HepG2 (cell line): ENCODE measurements at regions not wholly inside any gene's neighbourhood (a gene's known extent, or its start where the extent isn't known, plus 50 kb on each side); places are given as distances from the start of the nearest gene placed in this dataset.

ENCODE experiments used
- ATAC-seq: fragments of 200-7000 bp; cut with Tn5 transposase; 3 replicates; pipeline ENCODE4 v1.9.1; 2020; ENCODE audit warnings: mild to moderate bottlenecking, moderate library complexity
- BruUV-seq: library from RNA; stranded (reverse); fragments of 400-500 nt; replicated peaks from 2 replicates; lab custom pipeline; 2021; lab: Mats Ljungman, UMichigan
- CTCF ChIA-PET: fragments of 300-600 bp; formaldehyde crosslinking; extraction: SDS; loops from one replicate; lab custom pipeline; 2021; ENCODE audit warnings: low total read pairs, inconsistent platforms, low intra/inter-chr PET ratio; lab: Yijun Ruan, JAX
- POLR2A ChIA-PET: fragments of 350-600 bp; sonication (Branson Sonifier 250); formaldehyde crosslinking; loops from one replicate; lab custom pipeline; 2020; ENCODE audit warnings: antibody characterized with exemption, inconsistent platforms; lab: Yijun Ruan, JAX
- DNase-seq: peaks from one replicate; pipeline ENCODE4 v3.0.0-alpha.2; 2015; ENCODE audit warnings: low spot score
- FAIRE-seq: peaks from 3 replicates; lab custom pipeline; 2011; peaks lifted over from hg19 to GRCh38; lab: Jason Lieb, UNC
- H2AFZ ChIP-seq: one replicate; pipeline ENCODE4 v1.6.1; 2011; ENCODE audit warnings: low read length, inconsistent platforms
- H3K27ac ChIP-seq: fragments of 300-600 bp; 3 replicates; pipeline ENCODE4 v1.8.0; 2011; ENCODE audit warnings: mixed run types, mild to moderate bottlenecking, mixed read lengths, low read length, inconsistent platforms; ENCODE audit not compliant: insufficient read depth; ENCODE audit errors: extremely low read length
- H3K27me3 ChIP-seq, 2 experiments: fragments of 200-600 bp in 1 of 2; 2 replicates in 1 of 2; 3 replicates in 1 of 2; pipeline versions ENCODE4 v1.6.0 to v1.8.0; 2011; ENCODE audit warnings: low read length in 2 of 2, mild to moderate bottlenecking in 2 of 2, moderate library complexity in 2 of 2, inconsistent platforms in 1 of 2; ENCODE audit not compliant: insufficient read depth in 2 of 2, control insufficient read depth in 1 of 2
- H3K36me3 ChIP-seq, 2 experiments: fragments of 200-600 bp in 1 of 2; replicated peaks in 1 of 2; 2 replicates in 1 of 2; 3 replicates in 1 of 2; pipeline versions ENCODE4 v1.5.1 to v1.8.0; 2011; ENCODE audit warnings: low read length in 2 of 2, inconsistent platforms in 1 of 2; ENCODE audit not compliant: insufficient read depth in 2 of 2, control insufficient read depth in 1 of 2
- H3K4me1 ChIP-seq: 2 replicates; pipeline ENCODE4 v1.5.1; 2012; ENCODE audit warnings: low read length, inconsistent platforms; ENCODE audit not compliant: insufficient read depth
- H3K4me2 ChIP-seq: 2 replicates; pipeline ENCODE4 v1.6.0; 2011; ENCODE audit warnings: low read depth, low read length, inconsistent platforms
- H3K4me3 ChIP-seq, 3 experiments: fragments of 200-600 bp in 1 of 3; sonication (generic), shearing (Covaris generic) in 1 of 3; replicated peaks in 1 of 3; 2 replicates each; pipeline ENCODE4 v1.5.1; 2011 to 2016; ENCODE audit warnings: low read length in 3 of 3, inconsistent platforms in 2 of 3, low read depth in 2 of 3, mild to moderate bottlenecking in 2 of 3, control low read depth in 1 of 3, mixed read lengths in 1 of 3; ENCODE audit not compliant: insufficient read depth in 1 of 3
- H3K79me2 ChIP-seq: one replicate; pipeline ENCODE4 v1.6.1; 2011; ENCODE audit warnings: low read length, inconsistent platforms; ENCODE audit not compliant: insufficient read depth
- H3K9ac ChIP-seq: 2 replicates; pipeline ENCODE4 v1.6.0; 2011; ENCODE audit warnings: mild to moderate bottlenecking, low read depth, low read length, inconsistent platforms; ENCODE audit not compliant: insufficient read depth
- H3K9me3 ChIP-seq: 2 replicates; pipeline ENCODE4 v1.5.1; 2012; ENCODE audit warnings: mild to moderate bottlenecking, low read length
- H4K20me1 ChIP-seq: 2 replicates; pipeline ENCODE4 v1.6.0; 2011; ENCODE audit warnings: inconsistent platforms, mild to moderate bottlenecking, low read length, moderate library complexity; ENCODE audit not compliant: insufficient read depth
- KDM6A ChIP-seq: IDR thresholded peaks from 2 replicates; pipeline ENCODE4 v1.6.1; 2016; ENCODE audit warnings: low read depth
- MEIS1 ChIP-seq: sonication (generic); formaldehyde crosslinking; IDR thresholded peaks from 2 replicates; pipeline ENCODE4 v1.9.0; 2021; ENCODE audit warnings: mild to moderate bottlenecking, missing genetic modification reagents, moderate library complexity, borderline replicate concordance
- MTA1 ChIP-seq: sonication (generic); formaldehyde crosslinking; IDR thresholded peaks from 2 replicates; pipeline ENCODE4 v1.4.0; 2020; ENCODE audit warnings: missing genetic modification reagents, mild to moderate bottlenecking, borderline replicate concordance
- NFE2L2 ChIP-seq: fragments of 150-350 bp; IDR thresholded peaks from 2 replicates; pipeline ENCODE4 v1.6.1; 2014; ENCODE audit warnings: low read length
- SALL2 ChIP-seq: sonication (generic); formaldehyde crosslinking; IDR thresholded peaks from 2 replicates; pipeline ENCODE4 v1.8.1; 2023; ENCODE audit warnings: mild to moderate bottlenecking, missing genetic modification reagents, inconsistent platforms
- ZNF501 ChIP-seq: sonication (generic); formaldehyde crosslinking; IDR thresholded peaks from 2 replicates; pipeline ENCODE4 v1.5.1; 2020; ENCODE audit warnings: mild to moderate bottlenecking, moderate library complexity, missing genetic modification reagents
- ZNF768 ChIP-seq: sonication (generic); formaldehyde crosslinking; IDR thresholded peaks from 2 replicates; pipeline ENCODE4 v1.4.0; 2020; ENCODE audit warnings: missing genetic modification reagents
- WGBS: methylation state at CpG from one replicate; pipeline ENCODE4 v1.1.6; 2017; ENCODE audit warnings: low lambda C conversion rate; 5-methylcytosine and 5-hydroxymethylcytosine counted together
- in situ Hi-C: cut with HindIII; loops from 2 replicates; pipeline ENCODE4 v1.10.0; 2017; ENCODE audit warnings: low pct_unique_long_range_greater_than_20kb; ENCODE audit not compliant: extremely low pct_ligation_motif_present
- intact Hi-C: fragments of 100-400 bp; cut with micrococcal nuclease; formaldehyde crosslinking; loops from one replicate; pipeline ENCODE4 v1.10.0; 2022; ENCODE audit not compliant: unreplicated experiment
- TF ChIP-seq, protein P1 (sequence below): sonication (generic); formaldehyde crosslinking; IDR thresholded peaks from 2 replicates; pipeline ENCODE4 v1.5.1; 2020; ENCODE audit warnings: mild to moderate bottlenecking, missing genetic modification reagents, moderate library complexity
- TF ChIP-seq, protein P2 (sequence below): sonication (generic); formaldehyde crosslinking; IDR thresholded peaks from 2 replicates; pipeline ENCODE4 v1.5.1; 2020; ENCODE audit warnings: missing genetic modification reagents, mild to moderate bottlenecking, borderline replicate concordance
- TF ChIP-seq, protein P3 (sequence below): IDR thresholded peaks from 2 replicates; pipeline ENCODE4 v1.6.1; 2012; ENCODE audit warnings: inconsistent platforms
- TF ChIP-seq, protein P4 (sequence below): sonication (generic); formaldehyde crosslinking; conservative IDR thresholded peaks from 2 replicates; pipeline ENCODE4 v1.8.0; 2022; ENCODE audit warnings: mild to moderate bottlenecking, moderate library complexity, missing genetic modification reagents
- TF ChIP-seq, protein P5 (sequence below), 2 experiments: sonication (generic) in 1 of 2; formaldehyde crosslinking in 1 of 2; IDR thresholded peaks; 2 replicates each; pipeline versions ENCODE4 v1.4.0 to v1.6.1; 2018 to 2020; ENCODE audit warnings: missing genetic modification reagents in 2 of 2, borderline replicate concordance in 1 of 2, low read depth in 1 of 2, mild to moderate bottlenecking in 1 of 2, missing biosample characterization in 1 of 2
- TF ChIP-seq, protein P6 (sequence below): sonication (generic); formaldehyde crosslinking; IDR thresholded peaks from 2 replicates; pipeline ENCODE4 v1.4.0; 2020; ENCODE audit warnings: missing genetic modification reagents
- TF ChIP-seq, protein P7 (sequence below): sonication (generic); formaldehyde crosslinking; IDR thresholded peaks from 2 replicates; pipeline ENCODE4 v1.4.0; 2020; ENCODE audit warnings: mild to moderate bottlenecking, missing genetic modification reagents
- TF ChIP-seq, protein P8 (sequence below): sonication (generic); formaldehyde crosslinking; conservative IDR thresholded peaks from 2 replicates; pipeline ENCODE4 v1.4.0; 2020; ENCODE audit warnings: missing genetic modification reagents

DNA sequence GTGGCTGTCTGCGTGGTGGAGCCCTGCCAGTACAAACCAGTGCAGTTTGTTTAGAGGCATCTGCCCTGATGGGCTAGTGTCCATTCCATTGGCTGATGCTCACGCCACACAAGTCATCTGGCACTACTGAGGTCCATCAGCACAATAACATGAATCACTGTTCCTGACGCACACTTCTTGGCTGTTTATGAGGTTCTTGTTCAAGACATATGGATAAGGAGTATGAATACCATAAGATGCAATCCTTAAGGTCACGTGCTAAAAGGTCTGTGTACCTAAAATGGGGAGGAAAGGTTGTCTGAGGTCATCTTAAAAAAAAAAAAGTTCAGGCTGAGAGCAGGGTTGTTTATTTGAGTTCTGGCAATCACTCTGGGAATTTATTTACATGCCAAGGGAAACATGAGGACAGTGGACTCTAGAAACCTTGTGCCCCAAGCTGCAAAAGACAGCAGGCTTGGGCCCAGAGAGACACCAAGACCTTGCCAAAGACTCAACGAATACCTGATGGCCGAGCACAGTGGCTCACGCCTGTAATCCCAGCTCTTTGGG is 54.1 kb upstream of the SHLD1 start:
- BruUV-seq, result no TSS peak
- Histone ChIP-seq H3K9me3 (no peaks in the 10 kb centered on the region), H4K20me1 (no peaks in the 10 kb centered on the region), H3K36me3 (no peaks in the 10 kb centered on the region), H3K4me2 (peak overlapping the region; percentile 25; the same call in 1 of the 2 replicates), H3K9ac (0 out of 2 replicates have a peak overlapping the region, but pooled peaks have one; percentile 3), H3K27ac (no peak overlapping the region), H3K79me2 (no peaks in the 10 kb centered on the region), H3K27me3 (no peaks in the 10 kb centered on the region), H2AFZ (no peak overlapping the region), H3K4me1 (peaks cover 31% of the 10 kb centered on the region), H3K4me3 (no peak overlapping the region)
- ChIA-PET CTCF (no interaction called here), POLR2A (no interaction called here)
- peak; percentile 74 for ATAC-seq
- DNase-seq, result peak; percentile 47
- FAIRE-seq, result no peak
- in situ Hi-C loops, result no loop called here
- 15% methylated on average over 7 of the region's 7 CpGs for WGBS
- intact Hi-C loops, result no loop called here
- TF ChIP-seq ZNF768 (CRISPR knock-in tag) (no peak), SALL2 (CRISPR knock-in tag) (no peak), MEIS1 (CRISPR knock-in tag) (no peak), KDM6A (CRISPR knock-in tag) (no peak), ZNF501 (peak; percentile 23; the same call in 1 of the 2 replicates), MTA1 (CRISPR knock-in tag) (no peak), NFE2L2 (no peak)
- TF ChIP-seq, protein P1, sequence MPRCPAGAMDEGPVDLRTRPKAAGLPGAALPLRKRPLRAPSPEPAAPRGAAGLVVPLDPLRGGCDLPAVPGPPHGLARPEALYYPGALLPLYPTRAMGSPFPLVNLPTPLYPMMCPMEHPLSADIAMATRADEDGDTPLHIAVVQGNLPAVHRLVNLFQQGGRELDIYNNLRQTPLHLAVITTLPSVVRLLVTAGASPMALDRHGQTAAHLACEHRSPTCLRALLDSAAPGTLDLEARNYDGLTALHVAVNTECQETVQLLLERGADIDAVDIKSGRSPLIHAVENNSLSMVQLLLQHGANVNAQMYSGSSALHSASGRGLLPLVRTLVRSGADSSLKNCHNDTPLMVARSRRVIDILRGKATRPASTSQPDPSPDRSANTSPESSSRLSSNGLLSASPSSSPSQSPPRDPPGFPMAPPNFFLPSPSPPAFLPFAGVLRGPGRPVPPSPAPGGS (CRISPR knock-in tag), result no peak
- TF ChIP-seq, protein P2, sequence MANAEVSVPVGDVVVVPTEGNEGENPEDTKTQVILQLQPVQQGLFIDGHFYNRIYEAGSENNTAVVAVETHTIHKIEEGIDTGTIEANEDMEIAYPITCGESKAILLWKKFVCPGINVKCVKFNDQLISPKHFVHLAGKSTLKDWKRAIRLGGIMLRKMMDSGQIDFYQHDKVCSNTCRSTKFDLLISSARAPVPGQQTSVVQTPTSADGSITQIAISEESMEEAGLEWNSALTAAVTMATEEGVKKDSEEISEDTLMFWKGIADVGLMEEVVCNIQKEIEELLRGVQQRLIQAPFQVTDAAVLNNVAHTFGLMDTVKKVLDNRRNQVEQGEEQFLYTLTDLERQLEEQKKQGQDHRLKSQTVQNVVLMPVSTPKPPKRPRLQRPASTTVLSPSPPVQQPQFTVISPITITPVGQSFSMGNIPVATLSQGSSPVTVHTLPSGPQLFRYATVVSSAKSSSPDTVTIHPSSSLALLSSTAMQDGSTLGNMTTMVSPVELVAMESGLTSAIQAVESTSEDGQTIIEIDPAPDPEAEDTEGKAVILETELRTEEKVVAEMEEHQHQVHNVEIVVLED (CRISPR knock-in tag), result no peak
- TF ChIP-seq, protein P3, sequence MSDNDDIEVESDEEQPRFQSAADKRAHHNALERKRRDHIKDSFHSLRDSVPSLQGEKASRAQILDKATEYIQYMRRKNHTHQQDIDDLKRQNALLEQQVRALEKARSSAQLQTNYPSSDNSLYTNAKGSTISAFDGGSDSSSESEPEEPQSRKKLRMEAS, result no peak
- TF ChIP-seq, protein P4, sequence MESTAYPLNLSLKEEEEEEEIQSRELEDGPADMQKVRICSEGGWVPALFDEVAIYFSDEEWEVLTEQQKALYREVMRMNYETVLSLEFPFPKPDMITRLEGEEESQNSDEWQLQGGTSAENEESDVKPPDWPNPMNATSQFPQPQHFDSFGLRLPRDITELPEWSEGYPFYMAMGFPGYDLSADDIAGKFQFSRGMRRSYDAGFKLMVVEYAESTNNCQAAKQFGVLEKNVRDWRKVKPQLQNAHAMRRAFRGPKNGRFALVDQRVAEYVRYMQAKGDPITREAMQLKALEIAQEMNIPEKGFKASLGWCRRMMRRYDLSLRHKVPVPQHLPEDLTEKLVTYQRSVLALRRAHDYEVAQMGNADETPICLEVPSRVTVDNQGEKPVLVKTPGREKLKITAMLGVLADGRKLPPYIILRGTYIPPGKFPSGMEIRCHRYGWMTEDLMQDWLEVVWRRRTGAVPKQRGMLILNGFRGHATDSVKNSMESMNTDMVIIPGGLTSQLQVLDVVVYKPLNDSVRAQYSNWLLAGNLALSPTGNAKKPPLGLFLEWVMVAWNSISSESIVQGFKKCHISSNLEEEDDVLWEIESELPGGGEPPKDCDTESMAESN (CRISPR knock-in tag), result no peak
- TF ChIP-seq, protein P5, sequence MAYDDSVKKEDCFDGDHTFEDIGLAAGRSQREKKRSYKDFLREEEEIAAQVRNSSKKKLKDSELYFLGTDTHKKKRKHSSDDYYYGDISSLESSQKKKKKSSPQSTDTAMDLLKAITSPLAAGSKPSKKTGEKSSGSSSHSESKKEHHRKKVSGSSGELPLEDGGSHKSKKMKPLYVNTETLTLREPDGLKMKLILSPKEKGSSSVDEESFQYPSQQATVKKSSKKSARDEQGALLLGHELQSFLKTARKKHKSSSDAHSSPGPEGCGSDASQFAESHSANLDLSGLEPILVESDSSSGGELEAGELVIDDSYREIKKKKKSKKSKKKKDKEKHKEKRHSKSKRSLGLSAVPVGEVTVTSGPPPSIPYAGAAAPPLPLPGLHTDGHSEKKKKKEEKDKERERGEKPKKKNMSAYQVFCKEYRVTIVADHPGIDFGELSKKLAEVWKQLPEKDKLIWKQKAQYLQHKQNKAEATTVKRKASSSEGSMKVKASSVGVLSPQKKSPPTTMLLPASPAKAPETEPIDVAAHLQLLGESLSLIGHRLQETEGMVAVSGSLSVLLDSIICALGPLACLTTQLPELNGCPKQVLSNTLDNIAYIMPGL (CRISPR knock-in tag; IDR thresholded peaks at IDR 0.05; ENCODE audit: borderline replicate concordance in 1 of 2, low read depth in 1 of 2), result no peak
- TF ChIP-seq, protein P6, sequence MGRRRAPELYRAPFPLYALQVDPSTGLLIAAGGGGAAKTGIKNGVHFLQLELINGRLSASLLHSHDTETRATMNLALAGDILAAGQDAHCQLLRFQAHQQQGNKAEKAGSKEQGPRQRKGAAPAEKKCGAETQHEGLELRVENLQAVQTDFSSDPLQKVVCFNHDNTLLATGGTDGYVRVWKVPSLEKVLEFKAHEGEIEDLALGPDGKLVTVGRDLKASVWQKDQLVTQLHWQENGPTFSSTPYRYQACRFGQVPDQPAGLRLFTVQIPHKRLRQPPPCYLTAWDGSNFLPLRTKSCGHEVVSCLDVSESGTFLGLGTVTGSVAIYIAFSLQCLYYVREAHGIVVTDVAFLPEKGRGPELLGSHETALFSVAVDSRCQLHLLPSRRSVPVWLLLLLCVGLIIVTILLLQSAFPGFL (CRISPR knock-in tag), result no peak
- TF ChIP-seq, protein P7, sequence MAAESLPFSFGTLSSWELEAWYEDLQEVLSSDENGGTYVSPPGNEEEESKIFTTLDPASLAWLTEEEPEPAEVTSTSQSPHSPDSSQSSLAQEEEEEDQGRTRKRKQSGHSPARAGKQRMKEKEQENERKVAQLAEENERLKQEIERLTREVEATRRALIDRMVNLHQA (CRISPR knock-in tag), result no peak
- TF ChIP-seq, protein P8, sequence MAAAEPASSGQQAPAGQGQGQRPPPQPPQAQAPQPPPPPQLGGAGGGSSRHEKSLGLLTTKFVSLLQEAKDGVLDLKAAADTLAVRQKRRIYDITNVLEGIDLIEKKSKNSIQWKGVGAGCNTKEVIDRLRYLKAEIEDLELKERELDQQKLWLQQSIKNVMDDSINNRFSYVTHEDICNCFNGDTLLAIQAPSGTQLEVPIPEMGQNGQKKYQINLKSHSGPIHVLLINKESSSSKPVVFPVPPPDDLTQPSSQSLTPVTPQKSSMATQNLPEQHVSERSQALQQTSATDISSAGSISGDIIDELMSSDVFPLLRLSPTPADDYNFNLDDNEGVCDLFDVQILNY (CRISPR knock-in tag), result no peak
